ENCODE measurements at regions not wholly inside any gene's neighbourhood (a gene's known extent, or its start where the extent isn't known, plus 50 kb on each side); places are given as distances from the start of the nearest gene placed in this dataset.

DNA sequence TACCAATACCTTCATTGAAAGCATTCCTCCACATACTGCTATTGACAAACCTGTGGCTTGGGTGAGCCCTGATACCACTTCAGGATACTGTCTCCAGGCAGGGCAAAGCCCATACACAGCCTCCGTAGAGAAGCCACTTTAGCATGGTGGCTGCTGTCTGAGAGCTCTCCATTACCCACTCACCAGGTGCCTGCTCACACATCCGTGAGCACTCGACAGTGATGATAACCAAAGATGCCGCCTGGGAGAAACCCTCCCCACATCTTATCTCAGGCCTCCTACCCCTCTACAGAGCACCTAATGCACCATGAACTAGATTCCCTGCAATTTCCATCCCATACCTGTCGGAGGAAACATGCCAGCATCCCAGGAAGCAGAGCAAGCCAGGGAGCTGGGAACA, 57.6 kb upstream of the KLHL29 start:
- Histone ChIP-seq H3K27ac (no peak overlapping the region), H3K27me3 (peaks cover 0 to 14% (median 6%) of the 10 kb centered on the region in 9 donors), H3K9me3 (no peaks in the 10 kb centered on the region), H3K4me3 (no peak overlapping the region), H3K36me3 (no peaks in the 10 kb centered on the region), H3K4me1 (peaks cover 0 to 7% (median 0%) of the 10 kb centered on the region in 12 donors)
- TF ChIP-seq POLR2A (IDR thresholded peaks at IDR 0.05), result no peak
- TF ChIP-seq, protein P1, sequence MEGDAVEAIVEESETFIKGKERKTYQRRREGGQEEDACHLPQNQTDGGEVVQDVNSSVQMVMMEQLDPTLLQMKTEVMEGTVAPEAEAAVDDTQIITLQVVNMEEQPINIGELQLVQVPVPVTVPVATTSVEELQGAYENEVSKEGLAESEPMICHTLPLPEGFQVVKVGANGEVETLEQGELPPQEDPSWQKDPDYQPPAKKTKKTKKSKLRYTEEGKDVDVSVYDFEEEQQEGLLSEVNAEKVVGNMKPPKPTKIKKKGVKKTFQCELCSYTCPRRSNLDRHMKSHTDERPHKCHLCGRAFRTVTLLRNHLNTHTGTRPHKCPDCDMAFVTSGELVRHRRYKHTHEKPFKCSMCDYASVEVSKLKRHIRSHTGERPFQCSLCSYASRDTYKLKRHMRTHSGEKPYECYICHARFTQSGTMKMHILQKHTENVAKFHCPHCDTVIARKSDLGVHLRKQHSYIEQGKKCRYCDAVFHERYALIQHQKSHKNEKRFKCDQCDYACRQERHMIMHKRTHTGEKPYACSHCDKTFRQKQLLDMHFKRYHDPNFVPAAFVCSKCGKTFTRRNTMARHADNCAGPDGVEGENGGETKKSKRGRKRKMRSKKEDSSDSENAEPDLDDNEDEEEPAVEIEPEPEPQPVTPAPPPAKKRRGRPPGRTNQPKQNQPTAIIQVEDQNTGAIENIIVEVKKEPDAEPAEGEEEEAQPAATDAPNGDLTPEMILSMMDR (IDR thresholded peaks at IDR 0.05), result no peak
- intact Hi-C loops (cut with DNase I), result no loop called here
- no peak for DNase-seq
- ATAC-seq, result no peak
- WGBS, 4 donors, result 41 to 48% (median 45%) methylated on average over 4 to 5 of the region's 5 CpGs

DNA sequence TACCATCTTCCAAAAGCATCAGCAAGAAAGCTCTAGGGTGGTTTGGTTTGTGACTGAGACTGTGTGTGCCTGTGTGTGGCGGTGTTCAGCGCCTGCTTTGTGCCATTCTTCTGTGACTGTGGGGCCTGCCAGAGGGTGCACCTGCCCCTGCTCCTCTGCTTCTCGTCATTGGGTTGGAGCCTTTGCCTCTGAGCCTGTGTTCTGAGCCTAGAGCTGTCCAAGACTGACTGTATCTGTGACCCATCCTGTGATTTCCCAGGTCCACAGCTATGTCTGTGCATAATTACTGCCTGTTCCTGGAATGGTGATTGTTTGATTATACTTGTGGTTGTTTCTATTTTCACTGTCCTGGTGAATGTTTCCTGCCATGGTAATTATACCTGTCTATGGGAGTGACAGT, 57.1 kb upstream of the KLHL29 start:
- WGBS, 4 donors, result 39 to 88% (median 63%) methylated on average over 2 to 3 of the region's 3 CpGs
- DNase-seq (no peak), ATAC-seq (no peak)
- Histone ChIP-seq H3K4me3 (no peak overlapping the region), H3K36me3 (no peaks in the 10 kb centered on the region), H3K27me3 (peaks cover 0 to 14% (median 6%) of the 10 kb centered on the region in 9 donors), H3K9me3 (no peaks in the 10 kb centered on the region), H3K4me1 (peaks cover 0 to 3% (median 0%) of the 10 kb centered on the region in 12 donors), H3K27ac (no peak overlapping the region)
- TF ChIP-seq, protein P1 (IDR thresholded peaks at IDR 0.05), result no peak
- no peak for TF ChIP-seq POLR2A (IDR thresholded peaks at IDR 0.05)
- intact Hi-C loops (cut with DNase I), result no loop called here

DNA sequence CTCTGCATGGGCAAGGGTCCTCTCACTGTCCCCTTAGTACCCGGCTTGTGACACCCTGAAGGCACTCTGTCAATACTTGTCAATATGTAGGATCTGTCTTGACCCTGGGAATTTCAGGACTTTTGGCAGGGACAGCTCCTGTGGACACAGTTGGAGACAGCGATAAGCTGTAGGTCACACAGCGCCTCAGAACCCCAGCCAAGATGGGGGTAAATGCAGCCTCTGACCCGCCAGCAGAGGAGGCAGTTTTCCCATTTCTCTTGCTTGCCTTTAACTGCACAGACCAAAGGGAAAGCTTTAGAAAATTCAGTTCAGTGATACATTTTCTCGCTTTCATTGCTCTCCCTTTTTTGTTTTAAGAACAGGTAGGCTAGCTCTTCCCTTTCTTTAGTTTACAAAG, 54.8 kb upstream of the KLHL29 start:
- intact Hi-C loops (cut with DNase I), result no loop called here
- no peak for ATAC-seq
- TF ChIP-seq, protein P1 (IDR thresholded peaks at IDR 0.05), result no peak
- TF ChIP-seq POLR2A (IDR thresholded peaks at IDR 0.05), result no peak
- Histone ChIP-seq H3K27me3 (peaks cover 0 to 14% (median 6%) of the 10 kb centered on the region in 9 donors), H3K4me1 (peaks cover 0 to 6% (median 0%) of the 10 kb centered on the region in 12 donors), H3K9me3 (no peaks in the 10 kb centered on the region), H3K4me3 (no peak overlapping the region), H3K36me3 (no peaks in the 10 kb centered on the region), H3K27ac (no peak overlapping the region)
- 32 to 44% (median 36%) methylated on average over 5 of the region's 5 CpGs for WGBS, 4 donors
- DNase-seq, result no peak

Measured in heart left ventricle (tissue), 16 donors.